Fibroblast of mammary gland (primary cell): ENCODE measurements at regions not wholly inside any gene's neighbourhood (a gene's known extent, or its start where the extent isn't known, plus 50 kb on each side); places are given as distances from the start of the nearest gene placed in this dataset.

ENCODE experiments used
- DNase-seq: peaks from one replicate; pipeline ENCODE4 v3.0.0-alpha.2; 2010; ENCODE audit warnings: low read depth
- H3K4me3 ChIP-seq: 2 replicates; pipeline ENCODE4 v1.5.1; 2011; ENCODE audit warnings: low read depth, mild to moderate bottlenecking, low read length, moderate library complexity; ENCODE audit not compliant: control insufficient read depth
- TF ChIP-seq, protein P1 (sequence below): conservative IDR thresholded peaks from 2 replicates; pipeline ENCODE4 v1.5.1; 2011; ENCODE audit warnings: low read depth, low read length, inconsistent platforms; ENCODE audit not compliant: control insufficient read depth, insufficient read depth

- H3K4me3 ChIP-seq, result no peak overlapping the region
- DNase-seq, result no peak
- TF ChIP-seq, protein P1, sequence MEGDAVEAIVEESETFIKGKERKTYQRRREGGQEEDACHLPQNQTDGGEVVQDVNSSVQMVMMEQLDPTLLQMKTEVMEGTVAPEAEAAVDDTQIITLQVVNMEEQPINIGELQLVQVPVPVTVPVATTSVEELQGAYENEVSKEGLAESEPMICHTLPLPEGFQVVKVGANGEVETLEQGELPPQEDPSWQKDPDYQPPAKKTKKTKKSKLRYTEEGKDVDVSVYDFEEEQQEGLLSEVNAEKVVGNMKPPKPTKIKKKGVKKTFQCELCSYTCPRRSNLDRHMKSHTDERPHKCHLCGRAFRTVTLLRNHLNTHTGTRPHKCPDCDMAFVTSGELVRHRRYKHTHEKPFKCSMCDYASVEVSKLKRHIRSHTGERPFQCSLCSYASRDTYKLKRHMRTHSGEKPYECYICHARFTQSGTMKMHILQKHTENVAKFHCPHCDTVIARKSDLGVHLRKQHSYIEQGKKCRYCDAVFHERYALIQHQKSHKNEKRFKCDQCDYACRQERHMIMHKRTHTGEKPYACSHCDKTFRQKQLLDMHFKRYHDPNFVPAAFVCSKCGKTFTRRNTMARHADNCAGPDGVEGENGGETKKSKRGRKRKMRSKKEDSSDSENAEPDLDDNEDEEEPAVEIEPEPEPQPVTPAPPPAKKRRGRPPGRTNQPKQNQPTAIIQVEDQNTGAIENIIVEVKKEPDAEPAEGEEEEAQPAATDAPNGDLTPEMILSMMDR, result no peak
Observed at GRCh38 chr7:116351966-116352365, 141.6 kb downstream of the TES start.

GRCh38 chr7:116353647-116354046 lies 143.3 kb downstream of the TES start:
- TF ChIP-seq, protein P1, result no peak
- H3K4me3 ChIP-seq, result no peak overlapping the region
- DNase-seq, result no peak

- peak; percentile 71 for DNase-seq
- TF ChIP-seq, protein P1, result no peak
Observed at GRCh38 chr7:116354171-116354545, 143.8 kb downstream of the TES start.

GRCh38 chr7:116354546-116355423 lies 144.4 kb downstream of the TES start:
- peak overlapping the region; percentile 34 for H3K4me3 ChIP-seq
- TF ChIP-seq, protein P1, result no peak
- DNase-seq, result peak; percentile 95

More at GRCh38 chr7:116354171-116354545, 143.8 kb downstream of the TES start:
- H3K4me3 ChIP-seq, result no peak overlapping the region

GRCh38 chr7:116355424-116355765 lies 144.1 kb upstream of the CAV2 start:
- no peak for DNase-seq
- H3K4me3 ChIP-seq, result peak overlapping the region; percentile 34
- TF ChIP-seq, protein P1, result no peak

DNA sequence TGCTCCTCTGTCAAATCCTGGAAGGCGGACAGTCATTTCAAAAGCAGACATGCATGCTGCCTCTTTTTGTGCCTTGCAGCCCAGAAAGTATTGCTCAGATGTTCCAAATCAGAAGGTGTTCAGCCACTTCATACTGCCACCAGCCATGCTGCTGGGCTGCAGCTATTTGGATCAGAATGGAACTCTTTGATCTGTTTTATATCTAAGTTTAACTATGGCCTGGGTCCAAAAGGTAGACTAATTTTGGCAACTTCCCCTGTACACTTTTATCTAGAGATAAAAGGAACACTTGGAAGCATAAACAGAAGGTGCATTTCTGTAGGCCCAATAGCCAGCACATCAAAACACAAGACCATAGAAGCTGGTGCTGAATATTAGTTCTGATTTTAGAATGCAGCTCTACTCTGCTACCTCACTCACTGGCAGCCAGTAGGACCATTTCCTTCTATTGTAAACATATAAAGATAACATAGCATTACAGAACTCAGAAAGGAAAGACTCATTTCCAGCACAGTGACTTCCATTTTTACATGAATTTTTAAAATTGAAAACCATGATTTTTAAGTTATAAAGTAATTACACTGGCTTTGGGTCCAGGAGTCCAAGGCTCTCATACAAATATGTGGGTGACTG lies 143.1 kb upstream of the CAV2 start:
- no peak for DNase-seq
- no peak overlapping the region for H3K4me3 ChIP-seq
- TF ChIP-seq, protein P1, result no peak
